GM18861 (cell line): ENCODE measurements at regions not wholly inside any gene's neighbourhood (a gene's known extent, or its start where the extent isn't known, plus 50 kb on each side); places are given as distances from the start of the nearest gene placed in this dataset.

ENCODE experiments used
- ATAC-seq: cut with Tn5 transposase; IDR thresholded peaks from one replicate; pipeline ENCODE4 v1.9.1; 2021; ENCODE audit not compliant: unreplicated experiment

DNA sequence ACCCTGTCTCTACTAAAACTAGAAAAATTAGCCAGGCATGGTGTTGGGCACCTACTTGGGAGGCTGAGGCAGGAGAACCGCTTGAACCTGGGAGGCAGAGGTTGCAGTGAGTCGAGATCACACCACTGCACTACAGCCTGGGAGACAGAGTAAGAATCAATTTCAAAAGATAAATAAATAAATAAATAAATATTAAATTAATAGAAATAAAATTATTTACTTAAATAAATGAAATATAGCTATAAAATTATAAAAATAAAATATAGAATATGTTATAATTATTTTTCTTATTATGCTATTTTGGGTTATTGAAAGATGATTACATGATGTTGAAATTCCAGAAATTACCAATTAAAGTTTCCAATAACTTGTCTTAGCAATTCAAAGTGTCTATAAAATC, 1029.8 kb upstream of the AGA start:
- no peak for ATAC-seq

DNA sequence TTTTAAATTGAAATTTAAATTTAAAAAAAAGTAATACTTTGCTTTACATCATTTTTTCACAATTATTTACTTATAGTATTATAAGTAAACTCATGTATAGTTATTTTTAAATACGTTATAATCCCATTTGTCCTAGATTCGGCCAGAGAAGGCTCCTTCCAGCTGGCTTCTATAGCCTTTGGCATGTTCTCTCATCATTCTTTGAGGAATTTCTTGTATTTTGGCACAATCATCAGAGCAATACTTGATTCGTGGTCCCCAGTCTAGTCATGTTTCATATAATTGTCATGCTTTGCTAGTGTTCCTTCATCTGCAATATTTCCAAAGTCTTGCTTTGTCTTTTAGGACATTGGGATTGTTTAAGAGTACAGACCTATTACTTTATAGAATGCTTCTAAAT, 1037.9 kb upstream of the AGA start:
- ATAC-seq, result no peak

DNA sequence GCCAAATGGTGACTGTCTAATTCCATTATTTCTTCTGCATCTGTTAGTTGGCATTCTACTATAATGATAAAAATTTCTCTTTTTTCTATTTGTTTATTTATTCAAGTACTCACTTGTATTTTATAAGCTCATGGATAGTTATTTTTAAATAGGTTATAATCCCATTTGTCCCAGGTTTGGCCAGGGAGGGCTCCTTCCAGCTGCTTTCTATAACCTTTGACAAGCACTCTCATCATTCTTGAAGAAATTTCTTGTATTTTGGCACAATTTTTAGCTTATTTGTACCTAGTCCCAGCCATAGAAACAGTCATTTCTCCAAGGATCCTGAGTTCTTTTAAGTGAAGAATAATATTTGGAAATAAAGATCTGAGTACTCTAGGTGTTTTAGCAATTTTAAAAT, 1038.6 kb upstream of the AGA start:
- no peak for ATAC-seq

GRCh38 chr4:178481564-178481963, 1039.3 kb upstream of the AGA start:
- ATAC-seq, result no peak

DNA sequence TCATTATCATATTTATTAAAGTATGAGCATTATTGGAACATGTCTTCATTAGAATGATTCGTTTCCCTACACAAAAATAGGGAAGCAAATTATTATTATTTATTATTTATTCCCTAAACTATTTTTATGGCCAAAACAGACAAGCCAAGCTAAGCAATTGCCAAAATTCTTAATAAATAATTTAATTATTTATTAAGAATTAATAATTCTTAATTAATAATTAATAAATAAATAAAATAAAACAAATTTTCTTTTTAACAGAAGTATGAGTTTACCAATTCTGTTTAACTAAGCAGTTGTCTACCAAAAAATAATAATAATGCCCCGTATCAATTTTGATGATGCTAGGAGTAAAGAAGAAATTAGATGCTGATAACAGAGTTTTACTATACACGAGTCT, 1080.8 kb upstream of the AGA start:
- ATAC-seq, result no peak

DNA sequence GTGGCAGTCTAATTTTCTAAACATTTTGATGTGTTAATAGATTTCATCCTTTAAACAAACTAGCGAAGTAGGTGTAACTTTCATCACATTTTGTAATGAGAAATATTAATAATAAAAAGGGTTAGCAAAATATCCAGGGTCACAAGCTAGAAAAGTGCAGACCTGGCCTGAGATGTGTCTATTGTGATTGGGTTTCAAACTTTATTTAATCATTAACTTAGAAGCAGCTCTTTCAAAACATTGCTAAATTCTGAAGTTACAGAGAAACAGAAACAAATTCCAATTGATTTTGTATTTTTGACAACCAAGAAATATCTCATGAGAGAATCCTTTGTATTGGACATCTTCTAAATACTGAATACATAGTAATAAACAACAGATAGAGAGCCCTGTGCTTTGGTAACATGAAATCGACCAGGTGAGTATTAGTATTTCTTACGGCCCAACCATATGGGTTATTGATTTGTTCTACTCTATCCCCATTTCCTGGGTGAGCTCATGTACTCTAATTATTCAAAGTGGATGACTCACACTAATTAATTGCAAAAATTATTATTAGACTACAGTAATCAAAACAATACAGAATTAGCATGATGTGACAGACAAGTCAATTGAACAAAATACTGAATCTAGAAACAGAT, 1093.8 kb upstream of the AGA start:
- ATAC-seq, result no peak

- ATAC-seq, result no peak
Measured at GRCh38 chr4:178553201-178553600, 1111.0 kb upstream of the AGA start.

GRCh38 chr4:178554352-178554751, 1112.1 kb upstream of the AGA start:
- no peak for ATAC-seq

GRCh38 chr4:178556796-178557195, 1114.6 kb upstream of the AGA start:
- no peak for ATAC-seq

DNA sequence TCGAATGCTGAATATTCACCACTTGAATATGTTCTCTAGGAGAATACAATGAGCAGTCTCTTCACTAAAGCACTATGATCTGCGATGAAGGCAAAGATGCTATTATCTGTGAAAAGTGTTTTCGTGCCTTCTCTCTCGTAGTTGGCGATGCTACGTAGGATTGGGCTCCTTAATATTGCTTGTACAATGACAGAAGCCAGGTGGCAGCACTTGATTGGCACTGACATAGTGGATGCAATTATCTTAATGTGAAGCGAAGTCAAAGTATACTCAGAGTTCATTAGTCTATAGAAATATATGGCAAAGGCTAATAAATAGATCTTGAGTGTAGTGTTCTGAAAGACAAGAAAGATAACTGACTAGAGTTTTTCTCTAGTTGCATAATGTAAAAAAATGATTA, 1135.7 kb upstream of the AGA start:
- no peak for ATAC-seq

DNA sequence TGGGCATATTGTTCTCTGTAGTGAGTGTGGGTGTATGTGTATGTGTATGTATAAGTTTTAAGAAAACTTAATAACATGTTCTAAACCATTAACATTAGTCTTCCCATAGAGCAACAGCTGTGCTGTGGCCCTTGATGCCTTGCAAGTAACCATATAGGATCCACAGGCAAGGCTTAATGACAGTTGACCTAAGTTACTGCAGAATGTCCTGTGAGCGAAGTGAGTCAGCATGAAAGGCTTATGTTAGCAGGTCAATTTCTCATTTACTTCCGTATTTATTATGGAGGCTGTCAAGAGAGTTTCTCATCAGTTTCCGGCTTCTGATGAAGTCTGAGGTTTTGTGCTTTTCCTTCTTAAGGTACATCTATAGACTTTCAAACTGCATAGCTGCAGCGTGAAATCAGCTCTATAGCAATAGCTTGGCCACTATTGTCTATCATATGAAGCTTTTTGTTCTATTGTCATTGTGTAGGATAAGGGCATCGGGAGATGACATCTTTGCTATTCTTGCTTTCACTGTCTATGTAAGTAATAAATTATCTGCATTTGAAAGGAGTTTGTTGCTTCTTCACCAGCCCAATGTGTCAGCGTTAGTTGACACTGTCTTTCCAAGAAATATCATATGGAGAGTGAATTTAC, 1153.4 kb upstream of the AGA start:
- ATAC-seq, result no peak

- no peak for ATAC-seq
Measured at GRCh38 chr4:178598672-178599071, 1156.4 kb upstream of the AGA start.

DNA sequence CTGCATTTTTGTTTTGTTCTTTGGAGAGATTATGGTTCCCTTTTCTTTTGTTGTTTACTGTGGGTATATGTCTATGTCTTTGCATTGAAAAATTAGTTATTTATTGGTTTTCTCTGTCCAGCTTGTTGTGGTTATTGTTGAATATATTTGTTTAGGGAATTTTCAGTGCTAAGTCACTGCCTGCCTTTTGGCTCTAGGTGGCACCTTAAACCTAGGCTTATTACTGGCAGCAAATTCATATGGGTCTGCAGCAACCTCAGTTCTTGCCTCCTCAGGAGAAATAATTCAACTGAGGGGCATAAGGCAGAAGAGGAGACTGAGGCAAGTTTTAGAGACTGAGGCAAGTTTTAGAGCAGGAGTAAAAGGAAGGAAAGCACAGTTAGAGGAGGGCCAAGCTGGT, 1157.3 kb upstream of the AGA start:
- ATAC-seq, result no peak

GRCh38 chr4:178602833-178603232, 1160.6 kb upstream of the AGA start:
- no peak for ATAC-seq

GRCh38 chr4:178611062-178611461, 1168.8 kb upstream of the AGA start:
- ATAC-seq, result no peak

GRCh38 chr4:178612733-178613132, 1170.5 kb upstream of the AGA start:
- ATAC-seq, result no peak

DNA sequence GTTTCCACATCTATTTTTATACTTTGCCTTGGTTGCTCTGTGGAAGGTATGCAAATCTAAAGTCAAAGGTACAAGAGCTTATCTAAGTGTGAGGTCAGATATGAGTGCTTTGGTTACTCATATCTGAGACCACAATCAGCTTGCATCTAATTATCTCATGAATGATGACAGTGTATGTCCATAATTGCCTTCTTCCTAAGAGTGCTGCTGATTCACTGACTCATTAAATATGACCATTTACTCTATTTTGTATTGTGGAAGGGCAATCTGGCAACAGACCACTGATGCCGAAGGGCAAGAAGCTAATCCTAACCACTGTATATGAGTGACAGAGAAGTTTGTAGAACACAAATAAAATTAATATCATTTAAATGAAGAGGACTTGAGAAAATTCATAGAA, 1190.2 kb upstream of the AGA start:
- no peak for ATAC-seq

- ATAC-seq, result no peak
Measured at GRCh38 chr4:178633263-178633662, 1191.0 kb upstream of the AGA start.

DNA sequence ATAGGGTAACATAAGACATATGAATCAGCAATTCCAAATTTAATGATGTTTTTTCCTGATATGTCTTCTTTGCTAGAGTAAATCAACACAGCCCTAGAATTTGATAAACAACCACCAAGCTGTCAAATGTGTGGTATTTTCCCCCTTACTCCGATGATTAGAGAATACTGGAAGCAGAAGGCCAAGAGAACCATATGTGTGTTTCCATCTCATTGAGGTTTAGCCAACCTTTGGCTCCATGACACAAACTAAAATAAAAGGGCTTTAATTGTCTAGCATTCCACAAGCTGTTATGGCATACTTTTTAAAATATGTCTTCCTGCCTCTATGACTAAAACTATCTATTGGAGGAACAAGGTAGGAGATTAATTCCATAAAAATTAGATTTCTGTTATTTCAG, 1222.4 kb upstream of the AGA start:
- ATAC-seq, result no peak

- ATAC-seq, result no peak
Measured at GRCh38 chr4:178665916-178666315, 1223.7 kb upstream of the AGA start.

DNA sequence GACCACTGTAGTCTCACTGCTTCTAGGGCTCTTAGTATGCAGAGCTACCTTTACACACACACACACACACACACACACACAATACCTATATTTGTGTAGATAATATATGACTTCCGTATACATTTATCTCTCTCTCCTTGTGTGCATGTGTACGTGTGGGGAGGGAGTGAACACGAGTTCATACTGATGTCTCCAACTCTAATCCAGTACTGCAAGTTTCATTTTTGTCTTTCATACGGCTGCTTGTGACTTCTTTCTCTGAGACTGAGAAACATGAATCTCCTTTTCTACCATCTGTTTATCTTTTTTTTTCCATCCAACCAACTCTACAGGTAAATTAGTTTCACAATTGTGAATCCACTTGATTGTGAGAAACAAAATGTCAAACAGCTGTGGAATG, 1229.5 kb upstream of the AGA start:
- no peak for ATAC-seq

DNA sequence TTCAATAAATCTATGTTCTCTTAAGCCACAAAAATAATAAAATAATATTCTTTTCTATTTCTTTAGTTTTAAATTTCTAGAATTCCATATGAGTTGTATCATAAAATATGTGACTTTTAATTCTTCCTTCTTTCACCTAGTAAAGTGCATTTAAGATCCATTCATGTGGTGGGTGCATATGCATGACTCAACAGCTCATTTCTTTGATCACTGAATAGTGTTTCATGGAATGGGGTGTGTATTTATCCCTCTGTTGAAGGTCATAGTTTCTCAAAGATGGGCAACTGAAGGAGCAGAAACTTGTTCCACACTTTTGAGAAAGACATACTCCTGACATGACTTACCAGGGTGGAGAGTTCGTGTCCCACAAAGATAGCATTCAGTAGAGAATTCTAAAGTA, 1230.3 kb upstream of the AGA start:
- ATAC-seq, result no peak

GRCh38 chr4:178681871-178682270, 1239.6 kb upstream of the AGA start:
- ATAC-seq, result no peak
